ENCODE measurements at regions not wholly inside any gene's neighbourhood (a gene's known extent, or its start where the extent isn't known, plus 50 kb on each side); places are given as distances from the start of the nearest gene placed in this dataset.

GRCh38 chr6:142569676-142570075 is 267.9 kb downstream of the ADGRG6 start:
- WGBS = 2% methylated on average over 1 of the region's 1 CpG
- Histone ChIP-seq H3K27ac (ENCODE audit: low read depth in 1 of 2, low read length in 1 of 2) (peak overlapping the region in 1 of 2 donors; percentile 0), H3K36me3 (ENCODE audit: control insufficient read depth in 2 of 2, insufficient read depth in 2 of 2, low read length in 1 of 2) (no peaks in the 10 kb centered on the region), H3K27me3 (ENCODE audit: control insufficient read depth in 2 of 2, insufficient read depth in 1 of 2, low read length in 1 of 2) (no peaks in the 10 kb centered on the region), H3K4me3 (ENCODE audit: low read length in 2 of 2) (no peak overlapping the region), H3K9me3 (ENCODE audit: control insufficient read depth in 2 of 2, insufficient read depth in 1 of 2, low read length in 1 of 2) (peaks cover 0 to 11% of the 10 kb centered on the region in 2 donors), H3K4me1 (ENCODE audit: control insufficient read depth in 2 of 2, insufficient read depth in 2 of 2, low read length in 2 of 2) (peaks cover 2 to 17% of the 10 kb centered on the region in 2 donors)
- peak in 7 of 9 donors; percentile 33 to 83 (median 62) for DNase-seq (ENCODE audit: low read depth in 6 of 9, low spot score in 9 of 9)

DNA sequence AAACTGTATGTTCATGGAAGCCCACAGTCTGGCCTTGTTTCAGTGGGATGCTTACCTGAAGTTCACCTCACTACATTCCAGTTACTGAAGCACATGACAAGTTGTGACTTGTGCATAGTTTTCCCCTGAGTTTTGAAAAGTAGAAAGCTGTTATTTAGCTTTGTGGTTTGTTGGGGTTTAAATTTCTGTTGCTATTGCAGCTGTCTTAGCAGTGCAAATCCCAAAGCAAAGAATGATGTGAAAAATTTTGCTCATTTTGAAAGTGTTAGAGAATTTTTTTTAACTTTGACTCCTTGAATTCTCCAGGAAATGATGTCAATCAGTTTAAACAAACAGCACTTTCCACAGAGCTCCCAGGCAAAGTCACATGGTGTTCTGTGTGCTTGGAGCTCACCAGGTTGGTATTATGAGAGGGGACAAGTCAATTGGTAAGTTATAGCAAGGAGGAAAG is 268.4 kb downstream of the ADGRG6 start:
- H3K9me3 ChIP-seq (ENCODE audit: control insufficient read depth in 2 of 2, insufficient read depth in 1 of 2, low read length in 1 of 2) = peaks cover 0 to 11% of the 10 kb centered on the region in 2 donors
- peak in 1 of 9 donors; percentile 53 for DNase-seq (ENCODE audit: low read depth in 6 of 9, low spot score in 9 of 9)
- peaks cover 2 to 17% of the 10 kb centered on the region in 2 donors for H3K4me1 ChIP-seq (ENCODE audit: control insufficient read depth in 2 of 2, insufficient read depth in 2 of 2, low read length in 2 of 2)
- H3K27ac ChIP-seq (ENCODE audit: low read depth in 1 of 2, low read length in 1 of 2) = peak overlapping the region in 1 of 2 donors; percentile 53
- H3K36me3 ChIP-seq (ENCODE audit: control insufficient read depth in 2 of 2, insufficient read depth in 2 of 2, low read length in 1 of 2) = no peaks in the 10 kb centered on the region
- H3K27me3 ChIP-seq (ENCODE audit: control insufficient read depth in 2 of 2, insufficient read depth in 1 of 2, low read length in 1 of 2) = no peaks in the 10 kb centered on the region
- H3K4me3 ChIP-seq (ENCODE audit: low read length in 2 of 2) = no peak overlapping the region

- Histone ChIP-seq H3K4me3 (ENCODE audit: low read length in 2 of 2) (no peak overlapping the region), H3K27ac (ENCODE audit: low read depth in 1 of 2, low read length in 1 of 2) (no peak overlapping the region), H3K36me3 (ENCODE audit: control insufficient read depth in 2 of 2, insufficient read depth in 2 of 2, low read length in 1 of 2) (no peaks in the 10 kb centered on the region), H3K27me3 (ENCODE audit: control insufficient read depth in 2 of 2, insufficient read depth in 1 of 2, low read length in 1 of 2) (no peaks in the 10 kb centered on the region), H3K9me3 (ENCODE audit: control insufficient read depth in 2 of 2, insufficient read depth in 1 of 2, low read length in 1 of 2) (no peaks in the 10 kb centered on the region), H3K4me1 (ENCODE audit: control insufficient read depth in 2 of 2, insufficient read depth in 2 of 2, low read length in 2 of 2) (no peaks in the 10 kb centered on the region)
- DNase-seq (ENCODE audit: low read depth in 6 of 9, low spot score in 9 of 9) = no peak
- 65% methylated on average over 2 of the region's 2 CpGs for WGBS
Measured at GRCh38 chr6:142592876-142593275, 291.1 kb downstream of the ADGRG6 start.

DNA sequence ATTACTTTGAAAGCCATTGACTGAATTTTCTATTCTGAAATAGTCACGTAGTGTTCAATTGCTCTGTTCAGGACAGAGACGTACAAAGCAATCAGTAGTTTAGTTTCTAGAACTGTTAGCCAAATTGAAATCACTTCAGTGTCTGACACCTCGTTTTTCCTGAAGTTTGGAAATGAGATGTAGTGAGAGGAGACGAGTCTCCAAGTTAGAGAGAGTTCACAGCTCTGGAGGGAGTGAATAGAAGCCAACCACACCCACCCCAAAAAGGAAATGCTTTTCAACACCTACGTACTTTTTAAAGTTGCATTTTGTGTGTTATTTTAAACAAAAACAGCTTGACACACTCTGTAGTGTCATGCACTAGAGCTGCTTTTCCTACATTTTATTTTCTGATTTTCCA is 296.0 kb downstream of the ADGRG6 start:
- DNase-seq (ENCODE audit: low read depth in 6 of 9, low spot score in 9 of 9) = no peak
- Histone ChIP-seq H3K27ac (ENCODE audit: low read depth in 1 of 2, low read length in 1 of 2) (no peak overlapping the region), H3K27me3 (ENCODE audit: control insufficient read depth in 2 of 2, insufficient read depth in 1 of 2, low read length in 1 of 2) (no peaks in the 10 kb centered on the region), H3K4me1 (ENCODE audit: control insufficient read depth in 2 of 2, insufficient read depth in 2 of 2, low read length in 2 of 2) (no peaks in the 10 kb centered on the region), H3K9me3 (ENCODE audit: control insufficient read depth in 2 of 2, insufficient read depth in 1 of 2, low read length in 1 of 2) (no peaks in the 10 kb centered on the region), H3K4me3 (ENCODE audit: low read length in 2 of 2) (no peak overlapping the region), H3K36me3 (ENCODE audit: control insufficient read depth in 2 of 2, insufficient read depth in 2 of 2, low read length in 1 of 2) (no peaks in the 10 kb centered on the region)
- WGBS = 70% methylated on average over 5 of the region's 5 CpGs

DNA sequence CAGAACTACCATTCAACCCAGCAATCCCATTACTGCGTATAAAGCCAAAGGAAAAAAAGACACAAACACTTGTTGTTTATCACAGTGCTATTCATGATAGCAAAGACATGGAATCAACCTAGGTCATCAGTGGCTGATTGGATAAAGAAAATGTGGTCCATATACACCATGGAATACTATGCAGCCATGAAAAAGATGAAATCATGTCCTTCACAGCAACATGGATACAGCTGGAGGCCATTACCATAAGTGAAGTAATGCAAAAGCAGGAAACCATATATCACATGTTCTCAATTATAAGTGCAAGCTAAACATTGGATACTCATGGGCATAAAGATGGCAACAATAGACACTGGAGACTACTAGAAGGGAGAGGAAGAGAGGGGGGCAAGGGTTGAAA is 299.6 kb downstream of the ADGRG6 start:
- Histone ChIP-seq H3K27ac (ENCODE audit: low read depth in 1 of 2, low read length in 1 of 2) (no peak overlapping the region), H3K9me3 (ENCODE audit: control insufficient read depth in 2 of 2, insufficient read depth in 1 of 2, low read length in 1 of 2) (no peaks in the 10 kb centered on the region), H3K4me3 (ENCODE audit: low read length in 2 of 2) (no peak overlapping the region), H3K27me3 (ENCODE audit: control insufficient read depth in 2 of 2, insufficient read depth in 1 of 2, low read length in 1 of 2) (no peaks in the 10 kb centered on the region), H3K4me1 (ENCODE audit: control insufficient read depth in 2 of 2, insufficient read depth in 2 of 2, low read length in 2 of 2) (no peaks in the 10 kb centered on the region), H3K36me3 (ENCODE audit: control insufficient read depth in 2 of 2, insufficient read depth in 2 of 2, low read length in 1 of 2) (no peaks in the 10 kb centered on the region)
- no peak for DNase-seq (ENCODE audit: low read depth in 6 of 9, low spot score in 9 of 9)
- WGBS = 98% methylated on average over 1 of the region's 1 CpG

- no peak for DNase-seq (ENCODE audit: low read depth in 6 of 9, low spot score in 9 of 9)
- Histone ChIP-seq H3K4me1 (ENCODE audit: control insufficient read depth in 2 of 2, insufficient read depth in 2 of 2, low read length in 2 of 2) (no peaks in the 10 kb centered on the region), H3K36me3 (ENCODE audit: control insufficient read depth in 2 of 2, insufficient read depth in 2 of 2, low read length in 1 of 2) (no peaks in the 10 kb centered on the region), H3K9me3 (ENCODE audit: control insufficient read depth in 2 of 2, insufficient read depth in 1 of 2, low read length in 1 of 2) (no peaks in the 10 kb centered on the region), H3K4me3 (ENCODE audit: low read length in 2 of 2) (no peak overlapping the region), H3K27ac (ENCODE audit: low read depth in 1 of 2, low read length in 1 of 2) (no peak overlapping the region), H3K27me3 (ENCODE audit: control insufficient read depth in 2 of 2, insufficient read depth in 1 of 2, low read length in 1 of 2) (no peaks in the 10 kb centered on the region)
- WGBS = 84% methylated on average over 3 of the region's 3 CpGs
Measured at GRCh38 chr6:142602972-142603371, 301.2 kb downstream of the ADGRG6 start.

DNA sequence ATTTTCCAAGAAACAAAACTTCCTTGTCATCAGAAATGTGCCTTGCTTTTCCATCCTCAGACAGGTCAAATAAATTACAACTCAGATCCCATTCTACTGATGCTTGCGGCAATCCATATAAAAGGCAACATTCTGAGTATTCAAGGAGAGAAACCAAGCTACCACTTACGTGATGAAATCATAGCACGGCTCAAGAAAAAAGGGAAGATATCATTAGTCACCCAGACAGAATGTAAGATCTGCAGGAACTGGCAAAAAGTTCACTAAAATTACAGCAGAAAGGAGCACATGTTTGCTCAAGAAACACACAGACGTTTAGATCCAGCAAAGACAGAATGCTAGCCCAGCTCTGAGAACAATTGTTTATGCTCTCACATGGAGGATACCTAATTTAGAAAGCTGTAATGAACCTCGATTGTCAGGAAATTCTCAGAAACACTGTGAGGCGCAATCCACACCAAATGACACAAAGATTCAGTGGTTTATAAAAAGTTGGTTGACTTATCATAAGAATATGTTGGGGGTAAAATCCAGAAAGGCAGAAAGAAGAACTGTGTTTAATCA is 304.2 kb downstream of the ADGRG6 start:
- Histone ChIP-seq H3K4me3 (ENCODE audit: low read length in 2 of 2) (no peak overlapping the region), H3K36me3 (ENCODE audit: control insufficient read depth in 2 of 2, insufficient read depth in 2 of 2, low read length in 1 of 2) (no peaks in the 10 kb centered on the region), H3K9me3 (ENCODE audit: control insufficient read depth in 2 of 2, insufficient read depth in 1 of 2, low read length in 1 of 2) (no peaks in the 10 kb centered on the region), H3K27ac (ENCODE audit: low read depth in 1 of 2, low read length in 1 of 2) (no peak overlapping the region), H3K4me1 (ENCODE audit: control insufficient read depth in 2 of 2, insufficient read depth in 2 of 2, low read length in 2 of 2) (no peaks in the 10 kb centered on the region), H3K27me3 (ENCODE audit: control insufficient read depth in 2 of 2, insufficient read depth in 1 of 2, low read length in 1 of 2) (no peaks in the 10 kb centered on the region)
- 42% methylated on average over 6 of the region's 6 CpGs for WGBS
- no peak for DNase-seq (ENCODE audit: low read depth in 6 of 9, low spot score in 9 of 9)

- no peaks in the 10 kb centered on the region for H3K9me3 ChIP-seq (ENCODE audit: control insufficient read depth in 2 of 2, insufficient read depth in 1 of 2, low read length in 1 of 2)
- no peaks in the 10 kb centered on the region for H3K27me3 ChIP-seq (ENCODE audit: control insufficient read depth in 2 of 2, insufficient read depth in 1 of 2, low read length in 1 of 2)
- 87% methylated on average over 3 of the region's 3 CpGs for WGBS
- H3K36me3 ChIP-seq (ENCODE audit: control insufficient read depth in 2 of 2, insufficient read depth in 2 of 2, low read length in 1 of 2) = no peaks in the 10 kb centered on the region
- no peaks in the 10 kb centered on the region for H3K4me1 ChIP-seq (ENCODE audit: control insufficient read depth in 2 of 2, insufficient read depth in 2 of 2, low read length in 2 of 2)
- no peak overlapping the region for H3K27ac ChIP-seq (ENCODE audit: low read depth in 1 of 2, low read length in 1 of 2)
- no peak for DNase-seq (ENCODE audit: low read depth in 6 of 9, low spot score in 9 of 9)
- H3K4me3 ChIP-seq (ENCODE audit: low read length in 2 of 2) = no peak overlapping the region
Measured at GRCh38 chr6:142612956-142613355, 311.1 kb downstream of the ADGRG6 start.

GRCh38 chr6:142613981-142614380 is 312.2 kb downstream of the ADGRG6 start:
- H3K4me3 ChIP-seq (ENCODE audit: low read length in 2 of 2) = no peak overlapping the region
- 97% methylated on average over 2 of the region's 2 CpGs for WGBS

More at GRCh38 chr6:142613981-142614380, 312.2 kb downstream of the ADGRG6 start:
- no peak for DNase-seq (ENCODE audit: low read depth in 6 of 9, low spot score in 9 of 9)
- H3K4me1 ChIP-seq (ENCODE audit: control insufficient read depth in 2 of 2, insufficient read depth in 2 of 2, low read length in 2 of 2) = no peaks in the 10 kb centered on the region
- no peak overlapping the region for H3K27ac ChIP-seq (ENCODE audit: low read depth in 1 of 2, low read length in 1 of 2)
- H3K27me3 ChIP-seq (ENCODE audit: control insufficient read depth in 2 of 2, insufficient read depth in 1 of 2, low read length in 1 of 2) = no peaks in the 10 kb centered on the region
- no peaks in the 10 kb centered on the region for H3K36me3 ChIP-seq (ENCODE audit: control insufficient read depth in 2 of 2, insufficient read depth in 2 of 2, low read length in 1 of 2)
- no peaks in the 10 kb centered on the region for H3K9me3 ChIP-seq (ENCODE audit: control insufficient read depth in 2 of 2, insufficient read depth in 1 of 2, low read length in 1 of 2)
